ENCODE measurements at regions not wholly inside any gene's neighbourhood (a gene's known extent, or its start where the extent isn't known, plus 50 kb on each side); places are given as distances from the start of the nearest gene placed in this dataset.
"Not testable (repeated sequence)": the region's sequence is repeated elsewhere in the genome, so short reads cannot be mapped to it uniquely, and the experiment has no call there.

DNA sequence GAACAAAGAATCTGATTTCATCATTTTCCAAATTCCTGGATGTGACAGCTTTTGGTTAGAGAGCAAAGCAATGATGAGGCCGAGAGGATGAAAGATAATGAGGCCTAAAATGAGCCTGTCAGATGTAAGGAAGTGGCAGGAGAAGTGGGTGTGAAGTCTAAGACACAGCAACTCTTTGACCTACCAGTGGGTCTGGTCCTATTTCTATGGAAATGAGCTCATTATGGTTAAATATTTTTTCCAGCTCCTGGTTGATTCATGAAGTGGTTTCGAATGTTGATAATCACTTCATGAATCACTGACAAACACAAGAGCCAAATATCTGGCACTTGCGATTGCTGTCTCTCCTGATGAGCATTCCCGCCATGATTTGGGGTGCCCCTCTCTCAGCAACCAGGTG, 273.3 kb upstream of the CDH5 start:
- no peak for DNase-seq

DNA sequence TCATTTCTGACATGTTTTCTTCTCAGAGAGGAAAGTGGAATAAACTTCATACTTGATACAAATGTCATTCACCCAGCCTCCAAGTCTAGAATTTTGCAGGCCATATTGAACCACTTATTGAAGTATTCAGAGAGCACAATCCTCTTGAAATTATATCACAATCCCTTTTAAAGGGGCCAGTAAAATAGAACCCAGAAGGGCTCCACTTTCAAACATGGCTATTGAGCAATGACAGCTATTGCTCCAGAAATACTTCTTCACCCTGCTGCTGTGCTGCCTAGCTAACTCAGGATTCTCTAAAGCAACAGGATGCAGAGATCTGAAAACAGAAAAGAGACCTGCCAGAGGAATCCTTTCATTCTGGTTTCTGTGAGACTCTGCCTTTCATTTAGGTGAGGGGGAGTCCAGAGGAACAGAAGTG, 275.0 kb upstream of the CDH5 start:
- no peak for DNase-seq

DNA sequence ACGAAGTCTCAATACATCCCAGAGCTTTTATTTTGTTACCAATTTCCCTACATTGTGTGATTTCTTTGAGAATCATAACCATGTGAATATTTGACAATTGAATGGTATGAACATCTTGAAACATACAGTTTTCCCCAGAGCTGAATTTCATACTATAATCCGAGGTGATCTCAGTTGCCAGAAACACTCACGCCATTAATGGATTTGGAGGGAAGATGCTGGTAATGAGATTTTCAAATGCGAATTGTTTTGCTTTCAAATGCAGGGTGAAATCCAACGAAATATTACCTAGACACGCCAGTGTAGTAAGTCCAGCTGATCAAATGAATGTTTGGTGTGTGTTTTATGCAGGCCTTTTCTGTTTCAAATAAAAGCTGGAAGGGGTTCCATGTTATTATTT, 277.8 kb upstream of the CDH5 start:
- no peak for DNase-seq

- no peak for DNase-seq
Measured at GRCh38 chr16:66087308-66087707, 279.2 kb upstream of the CDH5 start.

GRCh38 chr16:66085651-66086050, 280.8 kb upstream of the CDH5 start:
- no peak for DNase-seq

GRCh38 chr16:66084731-66085130, 281.8 kb upstream of the CDH5 start:
- DNase-seq, result not testable (repeated sequence)

GRCh38 chr16:66084306-66084705, 282.2 kb upstream of the CDH5 start:
- no peak for DNase-seq

DNA sequence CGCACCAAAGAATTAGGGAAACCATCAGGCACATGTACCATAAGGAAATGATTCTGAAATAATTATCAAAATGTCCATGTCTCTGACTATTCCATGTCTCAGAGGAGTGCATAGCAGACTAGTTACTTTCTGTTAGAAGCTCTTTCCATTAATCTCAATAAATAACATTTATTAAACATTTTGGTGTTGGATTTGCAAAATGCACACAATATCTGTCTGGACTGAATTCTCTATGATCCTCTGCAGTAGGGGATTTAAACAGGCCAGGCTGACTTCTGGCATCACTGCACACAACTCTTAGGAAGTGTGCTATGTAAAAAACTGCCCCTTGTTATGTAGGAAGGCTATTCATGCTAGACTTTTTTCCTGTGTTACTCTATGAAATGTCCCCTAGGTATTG, 283.3 kb upstream of the CDH5 start:
- no peak for DNase-seq

DNA sequence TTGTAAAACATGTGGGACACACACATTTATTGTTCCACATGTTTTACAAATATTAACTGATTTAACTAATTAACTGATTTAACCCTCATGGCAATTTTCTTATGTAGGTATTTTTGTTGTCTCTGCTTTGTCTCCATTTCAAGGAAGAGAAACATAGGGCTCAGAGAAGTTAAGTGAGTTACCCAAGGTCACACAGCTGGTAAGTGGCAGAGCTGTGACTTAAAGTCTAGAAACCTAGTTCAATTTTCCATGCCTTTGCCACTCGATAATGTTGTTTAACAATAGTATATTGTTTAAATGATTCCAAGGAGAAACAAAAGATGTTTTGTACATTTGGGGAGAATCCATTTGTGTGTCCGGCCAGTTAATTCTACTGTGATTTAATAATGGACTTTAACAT, 284.1 kb upstream of the CDH5 start:
- DNase-seq, result no peak

DNA sequence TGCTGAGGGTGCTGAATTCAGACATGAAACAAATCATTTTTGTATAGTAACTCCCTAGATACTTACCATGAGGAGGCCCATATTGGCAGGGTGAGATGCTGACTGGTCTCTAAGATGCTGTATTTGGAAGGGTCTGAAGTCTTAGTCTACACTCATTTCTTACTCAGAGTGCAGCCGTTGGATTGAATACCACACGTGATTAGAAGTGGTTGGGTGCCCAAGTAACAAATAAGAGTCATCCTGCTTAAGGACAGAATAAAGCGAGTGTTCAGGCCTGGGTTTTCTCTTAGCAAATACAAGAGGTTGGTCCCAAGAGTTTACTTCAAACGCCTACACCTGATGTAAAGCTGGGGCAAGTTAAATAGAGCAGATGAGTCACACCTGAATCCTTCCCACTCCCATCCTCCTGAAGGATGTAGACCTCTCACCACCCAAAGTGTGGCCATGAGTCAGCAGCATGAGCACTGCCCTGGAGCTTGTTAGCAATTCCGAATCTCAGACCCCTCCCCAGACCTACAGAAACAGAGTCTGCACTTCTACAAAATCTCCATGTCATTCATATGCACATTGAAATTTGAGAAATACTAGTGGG, 284.6 kb upstream of the CDH5 start:
- no peak for DNase-seq

DNA sequence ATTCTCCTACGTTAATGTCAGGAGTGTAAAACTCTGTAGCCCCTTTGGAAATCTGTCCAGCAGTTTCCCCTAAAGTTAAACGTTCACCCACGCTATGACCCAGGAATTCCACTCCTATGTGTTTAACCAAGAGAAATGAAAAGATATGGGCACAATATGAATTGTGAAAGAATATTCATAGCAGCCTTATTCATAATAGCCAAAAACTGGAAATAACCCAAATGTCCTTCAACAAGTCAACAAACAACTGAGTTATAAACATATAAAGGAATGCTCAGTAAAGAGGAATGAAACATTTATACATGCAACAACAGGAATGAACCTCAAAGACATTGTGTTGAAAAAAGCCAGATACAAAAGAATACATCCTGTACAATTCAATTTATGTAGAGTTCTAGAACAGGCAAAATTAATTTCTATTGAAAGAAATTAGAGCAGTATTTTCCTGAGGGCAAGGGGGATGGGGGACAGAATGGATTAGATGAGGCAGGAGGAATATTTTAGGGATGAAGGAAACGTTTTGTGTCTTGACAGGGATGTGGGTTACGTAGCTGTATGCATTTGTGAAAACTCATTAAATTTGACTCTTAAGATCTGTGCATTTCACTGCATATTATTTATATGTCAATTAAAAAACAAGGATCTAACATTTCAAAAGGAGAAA, 286.7 kb upstream of the CDH5 start:
- no peak for DNase-seq

DNA sequence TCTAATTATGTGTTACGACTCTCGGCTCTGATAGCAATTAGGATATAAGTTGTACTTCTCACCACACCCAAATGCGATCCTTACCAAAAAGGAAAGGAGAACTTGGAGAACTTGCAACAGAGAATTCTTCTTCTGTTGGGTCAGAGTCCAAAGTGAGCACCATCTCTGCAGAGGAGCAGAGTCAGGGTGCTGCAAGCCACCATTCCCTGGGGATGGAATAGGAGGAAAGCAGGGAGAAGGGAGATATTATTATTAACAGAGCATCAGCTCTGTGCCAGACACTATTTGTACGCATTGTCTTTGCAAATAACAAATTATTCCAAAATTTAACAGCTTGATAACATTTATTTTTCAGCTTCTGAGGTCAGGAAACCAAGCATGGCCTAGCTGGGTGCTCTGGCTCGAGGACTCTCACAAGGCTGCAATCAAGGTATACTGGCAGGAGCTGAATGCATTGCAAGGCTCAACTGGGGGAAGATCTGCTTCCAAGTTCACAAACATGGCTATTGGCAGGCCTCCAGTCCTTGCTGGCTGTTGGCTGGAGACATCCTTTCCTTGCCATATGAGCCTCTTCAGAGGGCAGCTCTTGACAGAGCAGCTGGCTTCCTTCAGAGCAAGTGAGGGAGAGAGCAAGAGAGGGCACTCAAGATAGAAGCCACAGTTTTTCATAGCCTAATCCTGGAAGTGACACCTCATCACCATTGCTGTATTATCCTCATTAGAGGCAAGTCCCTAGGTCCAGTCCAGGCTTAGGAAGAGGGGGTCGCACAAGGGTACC, 296.2 kb upstream of the CDH5 start:
- DNase-seq, result peak in 10 of 14 donors; percentile 1 to 48 (median 20)

GRCh38 chr16:66069587-66069986, 296.9 kb upstream of the CDH5 start:
- no peak for DNase-seq

- no peak for DNase-seq
Measured at GRCh38 chr16:66066404-66066803, 300.1 kb upstream of the CDH5 start.

DNA sequence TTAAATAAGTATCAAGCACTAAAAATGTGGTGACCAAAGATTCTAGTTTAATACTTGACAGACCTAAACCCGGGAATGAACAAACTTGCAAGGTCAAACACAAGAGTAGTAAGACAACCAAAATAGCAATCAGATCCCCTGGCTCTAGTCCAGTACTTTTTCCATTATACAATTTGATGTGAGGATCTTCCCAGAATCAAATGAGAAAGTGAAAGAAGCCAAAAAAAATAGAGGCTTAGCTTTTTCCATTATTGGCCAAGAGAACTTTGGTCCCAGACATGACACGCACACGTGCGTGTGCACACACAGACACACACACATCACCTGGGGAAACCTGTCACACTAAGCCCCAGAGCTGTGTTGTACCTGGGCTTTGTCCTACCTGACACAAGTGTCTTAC, 300.6 kb upstream of the CDH5 start:
- DNase-seq, result no peak

DNA sequence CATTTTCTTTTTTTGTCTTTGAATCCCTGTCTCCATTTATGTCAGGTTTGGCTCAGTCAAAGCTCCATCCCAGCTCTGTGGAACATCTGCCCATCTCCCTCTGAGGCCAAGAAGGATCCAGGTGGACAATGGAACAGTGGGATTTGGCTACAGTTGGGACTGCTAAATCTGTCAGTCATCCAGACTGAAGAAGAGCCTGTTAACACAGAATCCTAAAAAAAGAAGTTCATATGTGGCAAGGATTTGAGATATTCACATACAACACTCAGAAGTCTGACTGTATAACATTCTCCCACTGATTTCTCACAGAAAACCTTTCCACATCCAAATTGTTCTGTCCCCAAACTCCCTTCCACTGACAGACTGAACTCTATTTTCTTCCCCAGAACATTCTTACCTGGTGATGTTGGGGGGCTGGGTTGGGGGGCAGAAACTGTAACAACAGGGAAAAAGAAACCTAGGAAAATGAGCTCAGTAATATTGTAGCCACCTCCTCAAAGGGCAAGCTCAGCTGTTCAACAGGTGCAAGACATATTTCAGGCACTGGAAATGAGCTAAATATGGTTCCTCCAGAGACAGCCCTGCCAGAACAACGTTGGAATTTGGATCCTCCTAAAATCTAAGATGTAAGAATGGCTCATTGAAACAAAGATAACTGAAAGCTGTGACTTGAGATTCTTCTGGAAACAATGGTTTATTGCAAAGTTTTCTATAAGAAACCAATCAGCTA, 301.5 kb upstream of the CDH5 start:
- peak in 1 of 14 donors; percentile 4 for DNase-seq

DNA sequence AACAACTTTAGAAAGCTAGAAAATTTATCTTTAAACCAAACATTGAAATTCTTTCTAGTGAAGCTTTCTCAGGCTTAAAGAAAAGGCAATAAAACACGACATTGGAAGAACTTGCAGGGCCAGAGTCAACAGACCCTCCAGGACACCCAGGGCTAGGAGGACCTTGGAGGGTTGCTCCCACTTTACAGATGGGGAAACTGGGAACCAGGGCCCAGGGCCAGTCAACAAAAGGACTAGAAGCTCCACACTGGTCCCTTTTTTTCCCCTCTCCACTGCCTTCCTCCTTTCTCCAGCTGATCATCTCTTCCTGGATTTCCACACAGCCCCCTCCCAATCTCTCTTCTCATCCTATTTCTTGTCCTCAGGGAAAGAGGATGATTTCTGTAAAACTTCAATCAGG, 307.7 kb upstream of the CDH5 start:
- DNase-seq, result no peak

GRCh38 chr16:66058172-66058691, 308.3 kb upstream of the CDH5 start:
- no peak for DNase-seq

- no peak for DNase-seq
Measured at GRCh38 chr16:66057057-66057456, 309.4 kb upstream of the CDH5 start.

DNA sequence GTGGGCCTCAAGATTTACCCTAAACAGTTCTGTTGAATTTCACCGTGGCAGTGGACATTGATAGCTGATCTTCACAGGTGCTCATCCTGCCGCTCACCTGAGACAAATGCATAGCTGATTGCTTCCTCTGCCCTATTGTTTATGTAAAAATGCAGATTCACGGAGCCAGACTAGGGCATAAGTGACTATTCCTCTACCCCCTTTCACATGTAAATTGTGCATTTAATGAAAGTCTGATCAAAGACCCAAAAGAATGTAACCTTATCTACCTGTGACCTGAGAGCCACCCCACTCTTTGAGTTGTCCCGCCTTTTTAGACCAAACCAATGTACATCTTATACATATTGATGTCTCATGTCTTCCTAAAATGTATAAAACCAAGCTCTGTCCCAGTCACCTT, 312.4 kb upstream of the CDH5 start:
- DNase-seq, result no peak

GRCh38 chr16:66052745-66053144, 313.7 kb upstream of the CDH5 start:
- DNase-seq, result no peak

GRCh38 chr16:66050991-66051390, 315.5 kb upstream of the CDH5 start:
- DNase-seq, result no peak

GRCh38 chr16:66049865-66050264, 316.6 kb upstream of the CDH5 start:
- DNase-seq, result no peak

Data from C1 segment of cervical spinal cord (tissue), 14 donors.